RKO (cell line): ENCODE measurements at regions not wholly inside any gene's neighbourhood (a gene's known extent, or its start where the extent isn't known, plus 50 kb on each side); places are given as distances from the start of the nearest gene placed in this dataset.
"Not testable (repeated sequence)": the region's sequence is repeated elsewhere in the genome, so short reads cannot be mapped to it uniquely, and the experiment has no call there.

Experiments used
- DNase-seq: peaks from one replicate; pipeline ENCODE4 v3.0.0-alpha.2; 2016; ENCODE audit warnings: low spot score

GRCh38 chrX:23061116-23061515 lies 61.4 kb downstream of the DDX53 start:
- DNase-seq: no peak

DNA sequence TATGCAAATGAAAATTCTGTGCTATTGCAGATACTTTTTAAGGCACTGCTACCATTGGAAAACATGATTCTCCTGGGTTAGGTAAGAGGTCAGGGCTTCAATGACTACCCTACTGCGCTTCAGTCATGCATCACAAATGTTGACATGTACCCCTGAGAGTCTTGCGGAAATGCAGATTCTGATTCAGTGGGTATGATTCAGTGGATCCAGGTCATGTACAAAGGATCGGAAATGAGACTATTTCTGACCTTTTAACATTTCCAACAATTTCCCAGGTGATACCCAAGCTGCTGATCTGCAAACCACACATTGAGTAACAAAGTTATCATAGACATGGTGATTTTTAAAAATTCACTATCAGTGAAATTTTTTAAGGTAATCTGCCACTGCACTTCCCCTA lies 62.6 kb downstream of the DDX53 start:
- DNase-seq: peak; percentile 47

GRCh38 chrX:23066588-23067281 lies 67.0 kb downstream of the DDX53 start:
- DNase-seq: no peak

DNA sequence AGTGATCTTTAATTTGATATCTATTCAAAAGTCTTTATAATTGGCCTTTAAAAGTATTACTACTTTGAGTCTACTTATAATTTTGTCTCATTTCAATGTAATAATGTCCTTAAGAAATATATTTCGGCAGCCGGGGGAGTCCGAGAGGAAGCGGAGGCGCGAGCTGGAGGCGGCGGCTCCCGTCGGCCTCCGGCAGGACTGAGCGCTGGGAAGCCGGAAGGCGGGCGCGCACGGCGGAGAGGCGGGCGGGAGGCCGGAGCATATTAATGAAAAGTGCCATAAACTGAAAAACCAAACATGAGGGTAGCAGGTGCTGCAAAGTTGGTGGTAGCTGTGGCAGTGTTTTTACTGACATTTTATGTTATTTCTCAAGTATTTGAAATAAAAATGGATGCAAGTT lies 75.7 kb downstream of the DDX53 start:
- not testable (repeated sequence) for DNase-seq

DNA sequence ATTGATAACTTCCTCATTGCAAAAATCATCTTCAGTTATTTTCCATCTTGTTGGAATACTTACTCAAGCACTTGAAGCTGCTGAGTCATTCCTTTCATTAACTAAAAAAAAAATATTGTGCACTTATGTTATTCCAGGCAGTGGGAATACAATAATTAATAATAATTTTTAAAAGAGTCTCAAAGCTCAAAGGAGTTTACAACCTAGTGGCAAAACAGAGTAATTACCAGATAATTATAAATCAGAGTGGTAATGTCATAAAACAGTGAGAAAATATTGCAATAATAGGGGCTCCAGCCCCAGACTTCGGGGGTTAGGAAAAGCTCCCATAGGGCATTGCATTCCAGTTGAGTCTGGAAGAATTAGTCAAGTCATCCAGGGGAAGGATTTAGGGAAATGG lies 79.6 kb downstream of the DDX53 start:
- no peak for DNase-seq

GRCh38 chrX:23100826-23101225 lies 101.1 kb downstream of the DDX53 start:
- DNase-seq: no peak

DNA sequence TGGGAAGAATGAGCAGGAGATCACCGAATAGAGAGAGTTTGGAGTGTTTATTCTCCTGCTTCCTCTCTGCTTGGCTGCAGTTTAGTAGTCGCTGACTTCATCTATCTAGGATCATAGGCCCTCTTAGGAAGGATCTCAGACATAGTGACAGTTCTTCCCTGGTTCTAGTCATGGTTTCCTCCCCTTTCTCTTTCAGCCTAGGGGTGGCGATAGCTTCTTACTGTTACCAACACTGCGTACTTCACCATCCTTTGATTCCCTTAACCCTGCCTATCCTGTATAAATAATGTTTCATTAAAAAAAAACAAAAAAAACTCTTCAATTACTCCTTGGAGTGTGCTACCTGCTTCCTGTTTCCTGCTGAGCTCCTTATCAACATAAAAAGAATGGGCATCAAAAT lies 103.8 kb downstream of the DDX53 start:
- DNase-seq: no peak

- no peak for DNase-seq
These were observed 114.5 kb downstream of the DDX53 start for GRCh38 chrX:23114241-23114640.

DNA sequence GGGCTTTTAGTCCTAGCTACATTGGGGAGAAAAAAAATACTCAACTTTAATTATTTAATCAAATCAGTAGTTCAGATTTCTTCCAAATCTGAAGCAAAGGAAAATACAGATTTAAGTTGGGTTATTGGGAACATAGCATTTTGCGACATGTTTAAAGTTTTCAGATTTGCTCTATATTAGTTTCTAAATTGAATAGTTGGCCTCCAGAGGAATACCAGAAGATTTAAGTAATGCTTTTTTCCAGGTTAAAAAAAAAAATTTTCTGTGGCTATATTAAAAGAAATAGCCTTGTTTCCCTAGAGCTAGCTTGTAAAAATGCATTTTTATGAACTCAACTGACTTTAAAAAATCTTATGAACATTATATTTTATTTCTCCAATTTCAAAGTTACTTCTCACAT lies 115.9 kb downstream of the DDX53 start:
- DNase-seq: no peak

GRCh38 chrX:23118163-23118562 lies 118.4 kb downstream of the DDX53 start:
- DNase-seq: no peak

GRCh38 chrX:23118890-23119527 lies 119.2 kb downstream of the DDX53 start:
- DNase-seq: no peak

- no peak for DNase-seq
These were observed 127.8 kb downstream of the DDX53 start for GRCh38 chrX:23127586-23127985.

DNA sequence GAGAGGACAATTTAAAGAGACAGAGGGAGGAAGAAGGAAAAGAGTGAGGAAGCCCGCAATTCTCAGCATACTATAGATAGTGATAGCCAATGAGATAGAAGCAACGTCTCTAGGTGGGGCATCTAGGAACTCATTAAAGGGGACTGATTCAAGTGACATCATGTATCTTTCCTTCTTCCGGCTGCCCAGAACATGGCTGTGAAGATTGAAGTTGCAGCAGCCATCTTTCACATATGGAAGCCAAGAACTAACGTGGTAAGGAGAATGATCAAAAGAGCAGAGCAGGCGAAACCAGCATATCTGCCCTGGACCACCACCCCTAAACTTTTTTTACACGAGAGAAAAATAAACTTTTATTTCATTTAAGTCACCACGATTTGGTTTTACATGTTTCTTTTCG lies 133.8 kb downstream of the DDX53 start:
- no peak for DNase-seq

- no peak for DNase-seq
These were observed 134.4 kb downstream of the DDX53 start for GRCh38 chrX:23134136-23134535.

DNA sequence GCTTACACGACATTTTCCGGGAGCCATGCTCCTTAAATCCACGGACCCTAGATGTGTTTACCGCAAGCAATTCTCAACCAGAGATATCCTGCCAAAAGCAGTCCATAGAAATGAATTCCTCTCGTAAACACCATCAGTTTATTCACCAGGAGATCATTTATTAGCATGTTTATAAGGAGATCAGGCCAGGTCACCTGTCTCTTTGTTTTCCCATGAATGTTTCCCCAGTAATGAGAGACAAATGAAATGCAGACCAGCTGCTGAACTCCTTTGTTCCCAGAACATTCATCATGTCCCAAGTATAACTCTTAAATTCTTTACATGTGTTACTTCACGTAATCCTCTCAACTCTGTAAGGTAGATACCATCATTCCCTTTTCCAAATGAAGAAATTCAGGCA lies 137.1 kb downstream of the DDX53 start:
- no peak for DNase-seq

DNA sequence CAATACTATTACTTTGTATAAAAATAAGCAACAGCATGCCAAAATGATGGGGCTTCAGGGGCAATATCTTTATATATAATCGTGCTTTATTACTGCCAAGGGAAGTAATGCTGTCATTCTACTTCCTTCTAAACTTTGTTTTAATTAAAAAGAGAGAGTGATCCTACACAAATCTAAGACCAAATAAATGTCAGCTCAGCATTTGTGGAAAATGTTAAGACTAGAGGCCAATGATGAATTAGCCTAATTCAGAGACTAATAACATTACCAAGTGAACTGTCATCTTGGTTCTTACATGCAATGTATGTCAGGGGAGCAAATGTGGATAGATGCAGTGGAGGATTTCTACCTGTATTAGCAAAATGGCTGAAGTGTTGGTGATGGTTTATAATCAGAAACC lies 166.4 kb upstream of the PTCHD1 start:
- no peak for DNase-seq

- DNase-seq: no peak
These were observed 148.7 kb upstream of the PTCHD1 start for GRCh38 chrX:23185951-23186350.

DNA sequence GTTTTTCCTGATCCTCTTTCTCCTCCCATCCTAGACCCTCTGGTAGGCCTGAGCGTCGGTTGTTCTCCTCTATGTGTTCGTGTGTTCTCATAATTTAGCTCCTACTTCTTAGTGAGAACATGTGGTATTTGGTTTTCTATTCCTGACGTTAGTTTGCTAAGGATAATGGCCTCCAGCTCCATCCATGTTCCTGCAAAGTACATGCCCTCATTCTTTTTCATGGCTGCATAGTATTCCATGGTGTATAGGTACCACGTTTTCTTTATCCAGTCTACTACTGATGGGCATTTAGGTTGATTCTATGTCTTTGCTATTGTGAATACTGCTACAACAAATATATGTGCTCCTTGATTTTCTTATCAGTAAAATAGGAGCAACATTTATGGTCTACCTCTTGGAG lies 146.8 kb upstream of the PTCHD1 start:
- DNase-seq: no peak

DNA sequence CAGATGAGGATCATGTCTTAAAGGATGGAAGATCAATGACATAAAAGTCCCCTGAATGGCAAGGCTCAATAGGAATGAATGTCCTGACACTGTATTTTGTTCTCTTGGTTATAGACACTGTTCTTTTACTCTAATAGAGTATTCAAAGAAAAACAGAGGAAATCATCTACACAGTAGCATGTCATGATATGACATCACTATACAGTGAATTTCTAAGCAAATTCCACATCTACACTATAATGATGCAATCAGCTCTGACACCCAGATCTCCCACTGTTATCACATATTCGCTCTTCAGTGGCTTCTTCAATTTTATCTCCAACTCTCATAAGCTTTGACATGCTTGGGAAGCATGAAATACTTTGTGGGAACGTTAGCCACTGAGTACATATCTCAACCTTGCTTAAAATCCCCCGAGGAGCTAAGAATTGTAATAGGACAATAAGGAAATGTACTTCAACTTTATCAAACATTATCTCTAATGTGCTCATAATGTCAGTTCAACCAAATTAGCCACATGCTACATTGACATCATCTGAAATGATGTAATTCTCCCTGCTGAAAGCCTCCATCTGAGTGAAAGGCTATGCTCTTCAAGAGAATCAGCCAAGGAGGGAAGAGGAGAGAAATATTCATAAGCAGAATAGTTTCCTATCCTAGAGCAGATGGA lies 139.6 kb upstream of the PTCHD1 start:
- no peak for DNase-seq

DNA sequence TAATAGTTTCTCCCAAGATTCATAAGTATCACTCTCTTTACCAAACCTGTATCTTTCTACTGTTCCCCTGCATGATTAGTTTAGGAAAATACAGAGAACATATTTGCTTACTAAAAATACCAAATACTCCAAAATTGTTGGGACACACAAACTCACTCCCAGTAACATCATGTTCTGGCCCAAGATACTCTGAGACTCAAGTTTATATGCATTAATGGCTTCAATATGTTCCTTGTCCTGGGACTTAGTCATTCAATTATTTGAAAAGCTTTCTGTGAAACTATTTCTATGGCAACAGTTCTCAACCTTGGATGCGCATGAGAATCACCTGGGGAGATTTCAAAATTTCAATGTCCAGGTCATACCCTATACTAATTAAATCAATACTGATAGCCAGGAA lies 138.9 kb upstream of the PTCHD1 start:
- no peak for DNase-seq

DNA sequence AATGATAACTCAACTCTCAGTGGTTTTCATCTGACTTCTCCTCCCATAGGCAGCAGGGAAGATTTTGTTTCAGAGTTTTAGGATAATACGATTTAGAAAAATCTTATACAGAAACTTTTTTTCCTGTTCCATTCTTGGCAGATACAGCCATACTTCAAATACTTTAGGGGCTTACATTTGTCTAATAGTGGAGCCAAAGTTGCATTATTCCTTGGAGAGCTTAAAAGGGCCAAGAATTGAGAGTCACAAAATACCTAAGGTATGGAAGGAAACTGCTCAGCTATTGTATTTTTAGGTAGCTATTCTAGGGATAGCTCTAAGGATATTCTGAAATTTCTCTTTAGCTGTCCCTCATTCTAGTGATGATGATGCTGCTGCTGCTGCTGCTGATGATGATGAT lies 132.9 kb upstream of the PTCHD1 start:
- no peak for DNase-seq

GRCh38 chrX:23202326-23202725 lies 132.3 kb upstream of the PTCHD1 start:
- no peak for DNase-seq

GRCh38 chrX:23223169-23223568 lies 111.5 kb upstream of the PTCHD1 start:
- no peak for DNase-seq

GRCh38 chrX:23228454-23228853 lies 106.2 kb upstream of the PTCHD1 start:
- DNase-seq: no peak
